K562 (cell line): ENCODE measurements at regions not wholly inside any gene's neighbourhood (a gene's known extent, or its start where the extent isn't known, plus 50 kb on each side); places are given as distances from the start of the nearest gene placed in this dataset.

Experiments used
- CBX8 ChIP-seq: fragments of 200-600 bp; sonication (generic); IDR thresholded peaks from 2 replicates; pipeline ENCODE4 v1.6.1; 2012; ENCODE audit warnings: borderline replicate concordance, mixed run types, low read depth, mild to moderate bottlenecking, moderate library complexity, mixed read lengths, low read length, control low read depth, inconsistent platforms; ENCODE audit not compliant: poor library complexity, severe bottlenecking; ENCODE audit errors: extremely low read depth
- EP300 ChIP-seq: IDR thresholded peaks from 2 replicates; pipeline ENCODE4 v1.6.1; 2012; ENCODE audit warnings: low read length, improper control_type of control experiment
- ETS1 ChIP-seq: conservative IDR thresholded peaks from 2 replicates; pipeline ENCODE4 v1.6.1; 2011; ENCODE audit warnings: low read depth, mild to moderate bottlenecking, low read length; ENCODE audit not compliant: control insufficient read depth
- GMEB1 ChIP-seq: fragments of 250-450 bp; sonication (Bioruptor Pico); IDR thresholded peaks from 2 replicates; pipeline ENCODE4 v1.4.0; 2020; ENCODE audit warnings: mild to moderate bottlenecking
- MBD1 ChIP-seq: fragments of 250-450 bp; sonication (Bioruptor Pico); IDR thresholded peaks from 2 replicates; pipeline ENCODE4 v1.8.0; 2022; ENCODE audit warnings: inconsistent platforms
- POLR2A ChIP-seq: fragments of 450-650 bp; conservative IDR thresholded peaks from 2 replicates; pipeline ENCODE4 v1.6.1; 2016
- RBM39 ChIP-seq: fragments of 200-400 bp; formaldehyde crosslinking; optimal IDR thresholded peaks from 2 replicates; pipeline ENCODE3; 2018; ENCODE audit warnings: low read depth, low read length
- SAP30 ChIP-seq: fragments of 200-600 bp; sonication (generic); IDR thresholded peaks from 2 replicates; pipeline ENCODE4 v1.6.1; 2012; ENCODE audit warnings: borderline replicate concordance, low read depth, mild to moderate bottlenecking, moderate library complexity, low read length, control low read depth, inconsistent platforms; ENCODE audit not compliant: insufficient read depth, poor library complexity, severe bottlenecking
- USF2 ChIP-seq: sonication (generic); formaldehyde crosslinking; IDR thresholded peaks from 2 replicates; pipeline ENCODE4 v1.5.0; 2020; ENCODE audit warnings: missing genetic modification reagents
- YY1 ChIP-seq, 3 experiments: IDR thresholded peaks; 2 replicates each; pipeline ENCODE4 v1.6.1; 2011; ENCODE audit warnings: low read length in 2 of 3, mild to moderate bottlenecking in 2 of 3, moderate library complexity in 2 of 3, borderline replicate concordance in 1 of 3, control low read depth in 1 of 3, low read depth in 1 of 3; ENCODE audit not compliant: insufficient read depth in 3 of 3, insufficient replicate concordance in 2 of 3, control insufficient read depth in 1 of 3, insufficient read length in 1 of 3; ENCODE audit errors: extremely low read depth in 1 of 3
- ZNF551 ChIP-seq: fragments of 250-450 bp; sonication (Bioruptor Pico); IDR thresholded peaks from 2 replicates; pipeline ENCODE4 v1.5.0; 2021; ENCODE audit warnings: mild to moderate bottlenecking, moderate library complexity
- ZSCAN29 ChIP-seq: fragments of 450-650 bp; IDR thresholded peaks from 2 replicates; pipeline ENCODE4 v1.6.1; 2017

DNA sequence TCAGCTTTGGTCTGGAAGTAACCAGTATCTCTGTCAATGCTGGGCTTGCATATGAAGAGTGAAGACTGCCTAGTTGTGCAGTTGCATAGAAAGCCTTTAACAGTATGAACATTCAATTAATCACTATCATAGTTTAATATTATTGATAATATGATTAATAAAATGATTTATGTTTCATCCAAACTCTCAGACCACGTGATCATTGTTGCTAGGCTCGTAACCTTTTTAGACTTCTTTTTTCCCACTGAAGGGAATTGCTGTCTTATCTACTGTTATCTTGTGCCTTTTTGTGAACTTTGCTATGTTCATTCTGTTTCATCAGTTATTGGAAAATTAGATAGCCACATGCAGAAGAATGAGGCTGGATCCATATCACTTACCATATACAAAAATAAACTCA lies 536.4 kb upstream of the NOVA1 start:
- no peak for TF ChIP-seq EP300
- no peak for TF ChIP-seq SAP30
- no peak for TF ChIP-seq YY1 (IDR thresholded peaks at IDR 0.05; ENCODE audit: borderline replicate concordance in 1 of 3, control insufficient read depth in 1 of 3, extremely low read depth in 1 of 3, insufficient read depth in 3 of 3, insufficient read length in 1 of 3, insufficient replicate concordance in 2 of 3, low read depth in 1 of 3, low read length in 2 of 3)
- TF ChIP-seq ZSCAN29 = no peak
- TF ChIP-seq GMEB1 (CRISPR knock-in tag) = no peak
- no peak for TF ChIP-seq USF2 (CRISPR knock-in tag)
- no peak for TF ChIP-seq CBX8
- no peak for TF ChIP-seq RBM39
- TF ChIP-seq ZNF551 = no peak
- TF ChIP-seq MBD1 (CRISPR knock-in tag) = no peak
- TF ChIP-seq ETS1 = no peak
- no peak for TF ChIP-seq POLR2A
